ENCODE measurements at regions not wholly inside any gene's neighbourhood (a gene's known extent, or its start where the extent isn't known, plus 50 kb on each side); places are given as distances from the start of the nearest gene placed in this dataset.

DNA sequence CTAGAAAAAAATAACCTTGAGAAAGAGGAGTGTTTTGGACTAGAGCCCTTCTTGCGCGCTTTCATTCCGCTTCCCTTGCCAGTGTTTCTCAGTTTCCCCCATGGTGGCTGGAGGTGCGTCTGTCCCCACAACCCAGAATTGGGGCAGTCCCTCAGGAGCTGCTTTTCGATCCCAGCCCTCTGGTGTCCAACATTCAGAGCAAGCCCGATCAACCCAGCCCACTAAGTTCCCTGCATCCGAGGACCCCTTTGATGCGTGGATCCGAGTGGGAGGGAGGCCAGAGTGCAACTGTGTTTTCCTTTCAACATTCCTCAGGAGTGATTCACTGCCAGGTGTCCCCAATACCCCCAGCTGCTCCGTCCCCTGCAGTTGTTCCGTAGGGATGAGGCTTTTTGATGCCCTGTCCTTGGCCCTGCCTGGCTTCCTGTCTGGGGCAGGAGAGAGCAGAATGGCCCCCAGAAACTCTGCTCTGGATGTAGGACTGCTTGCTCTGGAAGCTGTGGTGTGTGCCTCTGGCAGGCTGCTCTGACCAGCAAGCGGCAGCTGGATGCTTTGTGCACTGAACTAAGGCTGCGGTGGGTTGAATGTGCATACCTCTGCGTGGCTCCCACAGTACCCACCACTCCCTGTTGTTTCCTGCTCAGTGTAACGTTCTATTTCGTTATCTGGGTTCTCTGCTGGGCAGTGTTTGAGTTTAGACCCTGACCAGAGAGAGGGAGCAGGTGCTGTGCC is 117.5 kb downstream of the BOD1 start:
- TF ChIP-seq ZBTB7A (IDR thresholded peaks at IDR 0.05; ENCODE audit: low read depth) (no peak), TAF1 (IDR thresholded peaks at IDR 0.05; ENCODE audit: low read depth) (no peak), TCF12 (IDR thresholded peaks at IDR 0.05; ENCODE audit: low read depth) (no peak), CEBPB (IDR thresholded peaks at IDR 0.05) (no peak), EP300 (IDR thresholded peaks at IDR 0.05; ENCODE audit: borderline replicate concordance) (no peak), YY1 (IDR thresholded peaks at IDR 0.05; ENCODE audit: low read depth) (no peak), CREB1 (IDR thresholded peaks at IDR 0.05; ENCODE audit: low read depth) (no peak)
- TF ChIP-seq, protein P1, sequence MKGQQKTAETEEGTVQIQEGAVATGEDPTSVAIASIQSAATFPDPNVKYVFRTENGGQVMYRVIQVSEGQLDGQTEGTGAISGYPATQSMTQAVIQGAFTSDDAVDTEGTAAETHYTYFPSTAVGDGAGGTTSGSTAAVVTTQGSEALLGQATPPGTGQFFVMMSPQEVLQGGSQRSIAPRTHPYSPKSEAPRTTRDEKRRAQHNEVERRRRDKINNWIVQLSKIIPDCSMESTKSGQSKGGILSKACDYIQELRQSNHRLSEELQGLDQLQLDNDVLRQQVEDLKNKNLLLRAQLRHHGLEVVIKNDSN (IDR thresholded peaks at IDR 0.05), result no peak
- TF ChIP-seq, protein P2, sequence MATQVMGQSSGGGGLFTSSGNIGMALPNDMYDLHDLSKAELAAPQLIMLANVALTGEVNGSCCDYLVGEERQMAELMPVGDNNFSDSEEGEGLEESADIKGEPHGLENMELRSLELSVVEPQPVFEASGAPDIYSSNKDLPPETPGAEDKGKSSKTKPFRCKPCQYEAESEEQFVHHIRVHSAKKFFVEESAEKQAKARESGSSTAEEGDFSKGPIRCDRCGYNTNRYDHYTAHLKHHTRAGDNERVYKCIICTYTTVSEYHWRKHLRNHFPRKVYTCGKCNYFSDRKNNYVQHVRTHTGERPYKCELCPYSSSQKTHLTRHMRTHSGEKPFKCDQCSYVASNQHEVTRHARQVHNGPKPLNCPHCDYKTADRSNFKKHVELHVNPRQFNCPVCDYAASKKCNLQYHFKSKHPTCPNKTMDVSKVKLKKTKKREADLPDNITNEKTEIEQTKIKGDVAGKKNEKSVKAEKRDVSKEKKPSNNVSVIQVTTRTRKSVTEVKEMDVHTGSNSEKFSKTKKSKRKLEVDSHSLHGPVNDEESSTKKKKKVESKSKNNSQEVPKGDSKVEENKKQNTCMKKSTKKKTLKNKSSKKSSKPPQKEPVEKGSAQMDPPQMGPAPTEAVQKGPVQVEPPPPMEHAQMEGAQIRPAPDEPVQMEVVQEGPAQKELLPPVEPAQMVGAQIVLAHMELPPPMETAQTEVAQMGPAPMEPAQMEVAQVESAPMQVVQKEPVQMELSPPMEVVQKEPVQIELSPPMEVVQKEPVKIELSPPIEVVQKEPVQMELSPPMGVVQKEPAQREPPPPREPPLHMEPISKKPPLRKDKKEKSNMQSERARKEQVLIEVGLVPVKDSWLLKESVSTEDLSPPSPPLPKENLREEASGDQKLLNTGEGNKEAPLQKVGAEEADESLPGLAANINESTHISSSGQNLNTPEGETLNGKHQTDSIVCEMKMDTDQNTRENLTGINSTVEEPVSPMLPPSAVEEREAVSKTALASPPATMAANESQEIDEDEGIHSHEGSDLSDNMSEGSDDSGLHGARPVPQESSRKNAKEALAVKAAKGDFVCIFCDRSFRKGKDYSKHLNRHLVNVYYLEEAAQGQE (IDR thresholded peaks at IDR 0.05; ENCODE audit: low read depth), result no peak
